ENCODE measurements at regions not wholly inside any gene's neighbourhood (a gene's known extent, or its start where the extent isn't known, plus 50 kb on each side); places are given as distances from the start of the nearest gene placed in this dataset.
A peak's percentile ranks its signal among the peaks of the same experiment; 100 is the strongest.
"Not testable (repeated sequence)": the region's sequence is repeated elsewhere in the genome, so short reads cannot be mapped to it uniquely, and the experiment has no call there.

GRCh38 chr1:245025525-245025924 lies 129.3 kb upstream of the KIF26B start:
- DNase-seq (ENCODE audit: low read depth): no peak

- no peak for DNase-seq (ENCODE audit: low read depth)
Observed at GRCh38 chr1:245023222-245023621, 131.6 kb upstream of the KIF26B start.

- DNase-seq (ENCODE audit: low read depth): no peak
Observed at GRCh38 chr1:245019910-245020486, 134.8 kb upstream of the KIF26B start.

GRCh38 chr1:245016700-245017099 lies 138.1 kb upstream of the KIF26B start:
- DNase-seq (ENCODE audit: low read depth): no peak

- DNase-seq (ENCODE audit: low read depth): no peak
Observed at GRCh38 chr1:245015031-245015430, 139.8 kb upstream of the KIF26B start.

GRCh38 chr1:245014247-245015029 lies 140.3 kb upstream of the KIF26B start:
- DNase-seq (ENCODE audit: low read depth): no peak

- no peak for DNase-seq (ENCODE audit: low read depth)
Observed at GRCh38 chr1:245010018-245010614, 144.7 kb upstream of the KIF26B start.

GRCh38 chr1:245008761-245009160 lies 144.4 kb upstream of the HNRNPU start:
- DNase-seq (ENCODE audit: low read depth): no peak

GRCh38 chr1:245007852-245008251 lies 143.5 kb upstream of the HNRNPU start:
- DNase-seq (ENCODE audit: low read depth): no peak

- no peak for DNase-seq (ENCODE audit: low read depth)
Observed at GRCh38 chr1:245003246-245003645, 138.9 kb upstream of the HNRNPU start.

GRCh38 chr1:245001252-245001651 lies 136.9 kb upstream of the HNRNPU start:
- DNase-seq (ENCODE audit: low read depth): peak; percentile 15

GRCh38 chr1:245000872-245001188 lies 136.5 kb upstream of the HNRNPU start:
- DNase-seq (ENCODE audit: low read depth): no peak

- not testable (repeated sequence) for DNase-seq (ENCODE audit: low read depth)
Observed at GRCh38 chr1:244999644-245000043, 135.3 kb upstream of the HNRNPU start.

GRCh38 chr1:244998717-244999346 lies 134.5 kb upstream of the HNRNPU start:
- DNase-seq (ENCODE audit: low read depth): no peak

GRCh38 chr1:244995602-244996400 lies 131.5 kb upstream of the HNRNPU start:
- DNase-seq (ENCODE audit: low read depth): no peak

- no peak for DNase-seq (ENCODE audit: low read depth)
Observed at GRCh38 chr1:244992833-244993232, 128.5 kb upstream of the HNRNPU start.

- peak; percentile 31 for DNase-seq (ENCODE audit: low read depth)
Observed at GRCh38 chr1:244989813-244990212, 125.5 kb upstream of the HNRNPU start.

- no peak for DNase-seq (ENCODE audit: low read depth)
Observed at GRCh38 chr1:244988521-244988920, 124.2 kb upstream of the HNRNPU start.

- no peak for DNase-seq (ENCODE audit: low read depth)
Observed at GRCh38 chr1:244980605-244981004, 116.3 kb upstream of the HNRNPU start.

- DNase-seq (ENCODE audit: low read depth): no peak
Observed at GRCh38 chr1:244974550-244974949, 110.2 kb upstream of the HNRNPU start.

GRCh38 chr1:244974106-244974505 lies 109.8 kb upstream of the HNRNPU start:
- no peak for DNase-seq (ENCODE audit: low read depth)

GRCh38 chr1:244971552-244972216 lies 107.3 kb upstream of the HNRNPU start:
- DNase-seq (ENCODE audit: low read depth): no peak
